K562 (cell line): ENCODE measurements at regions not wholly inside any gene's neighbourhood (a gene's known extent, or its start where the extent isn't known, plus 50 kb on each side); places are given as distances from the start of the nearest gene placed in this dataset.

Experiments used
- ARID1B ChIP-seq: fragments of 450-650 bp; IDR thresholded peaks from 2 replicates; pipeline ENCODE4 v1.6.1; 2016; ENCODE audit warnings: antibody characterized with exemption, mild to moderate bottlenecking, inconsistent platforms
- EWSR1 ChIP-seq: fragments of 450-650 bp; IDR thresholded peaks from 2 replicates; pipeline ENCODE4 v1.6.1; 2018; ENCODE audit warnings: borderline replicate concordance, mild to moderate bottlenecking, low read depth, moderate library complexity; ENCODE audit not compliant: partially characterized antibody
- RAD21 ChIP-seq, 2 experiments: fragments of 250-450 bp in 1 of 2; fragments of 450-650 bp in 1 of 2; sonication (Bioruptor Pico) in 1 of 2; formaldehyde crosslinking in 1 of 2; IDR thresholded peaks in 1 of 2; conservative IDR thresholded peaks in 1 of 2; 2 replicates each; pipeline versions ENCODE4 v1.4.0 to v1.8.0; 2020 to 2022; ENCODE audit warnings: mild to moderate bottlenecking in 2 of 2, moderate library complexity in 1 of 2
- RB1 ChIP-seq: fragments of 450-650 bp; IDR thresholded peaks from 2 replicates; pipeline ENCODE4 v1.6.1; 2017; ENCODE audit warnings: low read depth, mild to moderate bottlenecking
- SMC3 ChIP-seq: conservative IDR thresholded peaks from 2 replicates; pipeline ENCODE4 v1.6.1; 2011; ENCODE audit warnings: low read depth, low read length, improper control_type of control experiment; ENCODE audit not compliant: insufficient read depth
- STAG1 ChIP-seq: sonication (generic); formaldehyde crosslinking; IDR thresholded peaks from 2 replicates; pipeline ENCODE4 v1.5.0; 2020; ENCODE audit warnings: missing genetic modification reagents, borderline replicate concordance
- YY1 ChIP-seq, 3 experiments: IDR thresholded peaks; 2 replicates each; pipeline ENCODE4 v1.6.1; 2011; ENCODE audit warnings: low read length in 2 of 3, mild to moderate bottlenecking in 2 of 3, moderate library complexity in 2 of 3, borderline replicate concordance in 1 of 3, control low read depth in 1 of 3, low read depth in 1 of 3; ENCODE audit not compliant: insufficient read depth in 3 of 3, insufficient replicate concordance in 2 of 3, control insufficient read depth in 1 of 3, insufficient read length in 1 of 3; ENCODE audit errors: extremely low read depth in 1 of 3
- TF ChIP-seq, protein P1 (sequence below), 3 experiments: IDR thresholded peaks in 2 of 3; conservative IDR thresholded peaks in 1 of 3; 2 replicates each; pipeline ENCODE4 v1.5.1; 2011 to 2012; ENCODE audit warnings: low read length in 3 of 3, mild to moderate bottlenecking in 3 of 3, control low read depth in 2 of 3, improper control_type of control experiment in 1 of 3, inconsistent platforms in 1 of 3, low read depth in 1 of 3, mixed read lengths in 1 of 3, moderate library complexity in 1 of 3; ENCODE audit not compliant: insufficient read depth in 2 of 3

DNA sequence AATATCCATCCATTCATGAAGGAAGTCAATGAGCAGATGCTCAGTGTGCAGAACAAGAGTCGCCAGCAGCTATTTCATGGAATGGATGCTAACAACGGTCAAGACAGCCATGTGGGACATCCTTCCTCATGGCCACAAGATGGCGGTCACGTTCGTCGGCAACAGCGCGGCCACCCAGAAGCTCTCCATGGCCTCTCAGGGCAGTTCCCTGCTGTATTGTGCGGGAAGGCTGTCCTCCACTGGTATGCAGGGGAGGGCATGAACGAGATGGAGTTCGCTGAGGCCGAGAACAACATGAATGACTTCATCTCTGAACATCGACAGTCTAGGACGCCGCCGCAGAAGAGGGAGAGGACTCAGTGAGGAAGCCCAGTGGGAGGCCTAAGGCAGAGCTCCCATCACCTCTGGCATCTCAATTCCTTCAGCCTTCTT is 208.3 kb downstream of the TJP1 start (continued):
- TF ChIP-seq RAD21 (CRISPR knock-in tag; conservative IDR thresholded peaks at IDR 0.05 in 1 of 2, IDR thresholded peaks at IDR 0.05 in 1 of 2), result peak; percentile 31 to 71; a peak in 3 of 4 replicates
- TF ChIP-seq, protein P1, sequence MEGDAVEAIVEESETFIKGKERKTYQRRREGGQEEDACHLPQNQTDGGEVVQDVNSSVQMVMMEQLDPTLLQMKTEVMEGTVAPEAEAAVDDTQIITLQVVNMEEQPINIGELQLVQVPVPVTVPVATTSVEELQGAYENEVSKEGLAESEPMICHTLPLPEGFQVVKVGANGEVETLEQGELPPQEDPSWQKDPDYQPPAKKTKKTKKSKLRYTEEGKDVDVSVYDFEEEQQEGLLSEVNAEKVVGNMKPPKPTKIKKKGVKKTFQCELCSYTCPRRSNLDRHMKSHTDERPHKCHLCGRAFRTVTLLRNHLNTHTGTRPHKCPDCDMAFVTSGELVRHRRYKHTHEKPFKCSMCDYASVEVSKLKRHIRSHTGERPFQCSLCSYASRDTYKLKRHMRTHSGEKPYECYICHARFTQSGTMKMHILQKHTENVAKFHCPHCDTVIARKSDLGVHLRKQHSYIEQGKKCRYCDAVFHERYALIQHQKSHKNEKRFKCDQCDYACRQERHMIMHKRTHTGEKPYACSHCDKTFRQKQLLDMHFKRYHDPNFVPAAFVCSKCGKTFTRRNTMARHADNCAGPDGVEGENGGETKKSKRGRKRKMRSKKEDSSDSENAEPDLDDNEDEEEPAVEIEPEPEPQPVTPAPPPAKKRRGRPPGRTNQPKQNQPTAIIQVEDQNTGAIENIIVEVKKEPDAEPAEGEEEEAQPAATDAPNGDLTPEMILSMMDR (IDR thresholded peaks at IDR 0.05 in 2 of 3, conservative IDR thresholded peaks at IDR 0.05 in 1 of 3; ENCODE audit: insufficient read depth in 2 of 3, low read depth in 1 of 3, low read length in 3 of 3), result peak; percentile 71 to 82 (median 75)
- no peak for TF ChIP-seq EWSR1
- TF ChIP-seq YY1 (IDR thresholded peaks at IDR 0.05; ENCODE audit: borderline replicate concordance in 1 of 3, control insufficient read depth in 1 of 3, extremely low read depth in 1 of 3, insufficient read depth in 3 of 3, insufficient read length in 1 of 3, insufficient replicate concordance in 2 of 3, low read depth in 1 of 3, low read length in 2 of 3), result peak in 2 of 3 experiments; percentile 22 to 64
- TF ChIP-seq RB1, result peak; percentile 16; the same call in 1 of the 2 replicates
- TF ChIP-seq ARID1B, result no peak
- TF ChIP-seq SMC3, result peak; percentile 65; the same call in 1 of the 2 replicates
- TF ChIP-seq STAG1 (CRISPR knock-in tag), result peak; percentile 23; the same call in 1 of the 2 replicates
